CD4-positive, alpha-beta T cell treated with Interleukin-21 for 1 hour (primary cell): ENCODE measurements at regions not wholly inside any gene's neighbourhood (a gene's known extent, or its start where the extent isn't known, plus 50 kb on each side); places are given as distances from the start of the nearest gene placed in this dataset.

Experiments used
- DNase-seq: peaks from one replicate; pipeline ENCODE4 v3.0.0-alpha.2; 2020

- no peak for DNase-seq
Observed at GRCh38 chr14:106877517-106877916, 1351.1 kb downstream of the TMEM121 start.

DNA sequence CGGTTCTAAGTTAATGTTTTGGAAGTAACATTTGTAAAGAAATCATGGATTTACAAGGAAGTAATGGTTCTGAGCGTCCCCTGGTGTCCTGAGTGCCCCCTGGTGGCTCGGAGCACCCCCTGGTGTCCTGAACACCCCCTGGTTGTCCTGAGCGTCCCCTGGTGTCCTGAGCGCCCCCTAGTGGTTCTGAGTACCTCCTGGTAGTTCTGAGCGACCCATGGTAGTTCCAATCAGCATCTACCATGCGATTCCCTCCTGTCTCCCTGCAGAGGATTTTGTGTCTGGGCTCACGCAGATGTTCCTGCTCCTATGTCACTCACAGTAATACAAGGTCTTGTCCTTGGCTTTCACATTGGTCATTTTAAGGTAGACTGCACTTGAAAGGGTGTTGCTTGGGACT lies 1352.9 kb downstream of the TMEM121 start:
- DNase-seq: peak; percentile 55

DNA sequence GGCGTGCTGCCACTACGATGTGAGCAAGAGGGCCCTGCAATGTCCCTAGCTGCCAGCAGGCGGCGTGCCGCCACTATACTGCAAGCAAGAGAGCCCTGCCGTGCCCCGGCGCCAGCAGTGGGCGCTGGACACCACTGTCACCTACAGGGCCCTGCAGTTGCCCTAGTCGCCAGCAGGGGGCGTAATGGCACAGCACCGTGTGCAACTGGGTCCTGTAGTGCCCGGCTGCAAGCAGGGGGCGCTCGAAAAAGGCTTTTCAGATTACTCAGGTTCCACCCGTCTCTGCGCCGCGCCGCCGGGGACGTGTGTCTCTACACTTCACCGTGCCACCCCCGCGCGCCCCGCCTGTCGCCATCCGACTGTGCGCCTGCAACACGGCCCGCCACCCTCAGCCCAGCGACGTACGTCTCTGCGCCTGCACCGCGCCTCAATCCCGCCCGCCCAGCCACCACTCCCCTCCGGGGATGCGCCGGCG lies 1356.9 kb downstream of the TMEM121 start:
- peak; percentile 35 for DNase-seq
